T-helper 1 cell treated with Interleukin-12 subunit alpha and Interleukin-12 subunit beta and Interleukin-4 antibody, amounts not matched to agents 30 ng/mL and 1 ng/mL, for 36 hours (primary cell): ENCODE measurements at regions not wholly inside any gene's neighbourhood (a gene's known extent, or its start where the extent isn't known, plus 50 kb on each side); places are given as distances from the start of the nearest gene placed in this dataset.

ENCODE experiments used
- intact Hi-C: fragments of 100-400 bp; cut with micrococcal nuclease; formaldehyde crosslinking; loops from one replicate; pipeline ENCODE4 v1.15.1; 2024

GRCh38 chr9:7879551-7880245, 80.1 kb upstream of the DMAC1 start:
- intact Hi-C loops, result loop anchor here (1.0 to 2.0 kb wide), 4 partner anchors 25 to 97 kb away; partner anchors contain the start of gene DMAC1

DNA sequence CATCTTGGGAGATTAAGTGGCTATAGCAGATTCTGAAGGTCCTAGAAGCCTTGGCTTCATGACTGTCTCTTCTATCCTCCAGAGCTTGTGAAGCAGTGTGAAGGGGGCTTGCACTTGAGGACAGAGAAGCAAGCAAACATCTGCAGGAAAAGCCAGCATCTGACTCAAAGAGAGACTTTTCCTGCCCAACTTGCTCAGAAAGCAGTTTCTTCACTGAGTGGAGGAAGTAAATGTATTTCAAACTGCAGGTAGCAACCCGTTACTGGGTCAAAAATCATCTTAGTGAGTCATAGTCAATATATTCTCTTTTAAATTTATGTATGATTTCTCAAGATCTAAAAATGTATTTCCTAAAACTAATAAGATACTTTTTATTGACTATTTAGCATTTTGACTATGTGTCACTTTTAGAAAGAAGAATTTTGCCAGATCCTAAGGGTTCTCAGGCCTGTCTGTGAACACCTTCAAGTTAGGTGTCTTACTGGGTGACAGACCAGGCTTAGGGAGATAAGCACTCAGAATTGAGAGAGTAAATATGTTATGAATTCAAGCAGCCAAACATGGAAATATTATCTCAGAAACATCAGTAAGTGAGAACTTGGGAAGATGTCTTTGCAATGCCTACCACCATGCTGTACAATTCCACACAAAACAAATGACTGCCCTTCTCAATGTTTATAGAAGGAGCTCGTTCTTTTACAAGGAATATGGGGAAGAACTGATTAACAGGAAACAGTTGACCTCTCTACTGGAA, 72.6 kb upstream of the DMAC1 start:
- intact Hi-C loops, result no loop called here

DNA sequence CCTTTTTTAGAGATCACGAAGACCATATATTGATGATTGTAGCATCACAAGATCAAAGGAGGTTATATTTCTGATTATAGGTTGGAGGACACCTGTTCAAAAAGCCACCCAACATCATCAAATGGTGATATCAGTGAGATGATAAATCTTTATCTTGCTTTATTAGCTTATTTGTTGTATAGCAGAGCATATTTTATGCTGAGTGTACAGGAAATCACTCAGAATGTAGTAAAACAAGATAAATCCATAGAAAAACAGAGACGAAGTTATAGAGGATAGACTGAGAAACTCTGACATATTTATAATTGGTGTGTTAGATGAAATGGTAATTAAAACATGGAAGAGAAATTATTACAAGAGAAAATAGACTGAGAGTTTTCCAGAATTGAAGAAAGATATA, 69.8 kb upstream of the DMAC1 start:
- intact Hi-C loops, result no loop called here

GRCh38 chr9:7862170-7862569, 62.6 kb upstream of the DMAC1 start:
- intact Hi-C loops, result no loop called here

DNA sequence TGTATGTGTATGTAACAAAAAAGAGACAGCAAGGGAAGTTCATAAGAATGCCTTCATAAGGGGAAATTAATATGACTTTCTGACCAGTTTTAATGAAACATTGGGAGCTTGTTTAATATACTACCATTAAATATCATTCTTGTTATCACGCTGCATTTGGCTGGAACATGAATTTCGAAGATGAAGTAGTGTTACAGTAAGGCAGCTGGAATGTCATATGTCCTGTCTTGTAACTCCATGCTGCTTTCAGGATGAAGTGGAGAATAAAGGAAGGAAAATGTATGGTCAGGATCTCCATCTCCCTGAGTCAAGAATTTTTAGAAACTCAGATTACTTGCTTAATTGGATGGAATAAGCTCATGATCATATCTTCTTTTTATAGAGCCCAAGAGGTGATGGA, 61.5 kb upstream of the DMAC1 start:
- intact Hi-C loops, result no loop called here

- intact Hi-C loops, result no loop called here
Observed at GRCh38 chr9:7860335-7860709, 60.7 kb upstream of the DMAC1 start.

DNA sequence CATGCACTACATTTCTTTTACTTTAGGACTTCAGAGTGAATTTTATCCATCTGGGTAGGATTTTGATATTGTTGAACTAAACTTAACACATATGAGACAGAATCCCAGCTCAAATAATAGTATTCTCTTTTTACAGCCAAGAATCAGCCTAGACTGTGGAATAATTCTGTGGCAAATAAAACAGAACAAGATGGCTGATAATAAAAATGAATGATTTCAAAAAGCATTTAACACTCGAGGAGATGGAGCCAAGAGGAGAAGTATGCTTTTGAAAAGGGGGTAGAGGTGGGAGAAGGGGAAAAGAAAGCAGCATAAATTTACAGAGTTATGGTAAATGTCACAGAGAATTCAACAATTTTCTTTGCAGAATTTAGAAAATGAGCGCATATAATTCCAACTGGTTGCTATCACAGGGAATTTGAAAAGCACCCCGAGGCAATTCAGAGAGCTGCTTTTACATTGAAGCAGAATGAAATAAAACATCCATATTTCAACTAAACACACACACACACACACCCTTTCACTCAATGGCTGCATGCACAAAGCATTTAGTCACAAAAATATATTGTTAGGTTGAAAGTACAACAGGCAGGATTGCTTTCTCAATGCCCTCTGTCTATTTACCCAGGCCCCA, 60.2 kb upstream of the DMAC1 start:
- intact Hi-C loops, result no loop called here

DNA sequence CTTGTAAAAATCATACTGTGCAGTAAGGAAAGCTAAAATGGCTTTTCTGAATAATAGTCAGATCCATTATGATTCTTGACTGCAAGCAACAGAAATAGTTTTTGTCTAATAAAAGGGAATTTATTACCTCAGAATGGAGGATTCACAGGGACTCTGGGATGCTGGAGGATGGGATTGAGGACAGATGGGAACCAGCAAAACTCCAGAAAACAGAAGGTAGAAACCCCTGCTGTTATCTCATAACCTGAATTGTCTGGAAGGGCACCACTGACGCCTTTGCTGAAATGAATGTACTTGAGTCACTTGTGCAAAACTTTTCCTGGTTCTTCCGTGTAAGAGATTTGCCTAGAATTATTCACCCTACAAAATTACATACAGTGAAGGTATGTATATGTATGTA, 58.6 kb upstream of the DMAC1 start:
- intact Hi-C loops, result no loop called here

DNA sequence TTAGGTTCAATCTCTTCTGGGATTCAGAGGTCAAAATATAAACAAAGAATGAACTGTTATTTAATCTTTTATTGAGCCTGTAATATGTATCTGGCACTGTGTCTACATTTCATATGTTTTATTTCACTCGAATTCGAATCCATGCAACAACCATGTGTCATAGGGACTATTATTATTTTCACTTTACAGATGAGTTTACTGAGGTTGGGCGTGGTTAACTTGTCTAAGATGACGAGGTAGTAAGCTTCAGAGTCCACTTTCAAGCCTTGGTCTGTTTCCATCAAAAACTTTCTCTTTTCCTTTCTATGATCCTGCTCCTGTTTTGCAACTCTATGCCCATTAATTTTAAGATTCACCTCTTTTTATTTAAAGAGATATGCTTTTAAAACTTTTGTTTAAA, 55.2 kb upstream of the DMAC1 start:
- intact Hi-C loops, result no loop called here
